Middle frontal gyrus (tissue), 1 donor: ENCODE measurements at regions not wholly inside any gene's neighbourhood (a gene's known extent, or its start where the extent isn't known, plus 50 kb on each side); places are given as distances from the start of the nearest gene placed in this dataset.
"Not testable (repeated sequence)": the region's sequence is repeated elsewhere in the genome, so short reads cannot be mapped to it uniquely, and the experiment has no call there.

Experiments used
- DNase-seq: peaks from one replicate; pipeline ENCODE4 v3.0.0-alpha.2; 2015; ENCODE audit warnings: low spot score; ENCODE audit errors: extremely low spot score

DNA sequence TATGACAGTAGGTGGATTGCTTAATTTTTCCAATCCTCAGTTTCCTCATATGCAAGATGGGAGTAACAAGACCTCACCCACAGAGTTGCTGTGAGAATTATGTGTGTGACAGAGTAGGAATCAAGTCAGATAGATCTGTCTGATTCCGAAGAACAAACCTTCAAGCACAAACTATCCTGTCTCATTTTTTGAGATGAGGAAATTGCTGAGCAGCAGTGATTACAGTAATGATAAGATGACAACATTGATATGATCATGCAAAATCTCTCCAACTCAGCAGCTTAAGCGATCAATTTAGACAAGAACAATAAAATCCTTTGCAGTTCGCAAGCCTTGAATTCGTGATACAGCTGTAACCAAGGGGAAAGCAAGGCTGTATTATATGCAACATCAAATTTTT is 474.1 kb downstream of the OMA1 start:
- DNase-seq: no peak

- DNase-seq: no peak
These were observed 479.4 kb downstream of the OMA1 start for GRCh38 chr1:58067082-58067481.

DNA sequence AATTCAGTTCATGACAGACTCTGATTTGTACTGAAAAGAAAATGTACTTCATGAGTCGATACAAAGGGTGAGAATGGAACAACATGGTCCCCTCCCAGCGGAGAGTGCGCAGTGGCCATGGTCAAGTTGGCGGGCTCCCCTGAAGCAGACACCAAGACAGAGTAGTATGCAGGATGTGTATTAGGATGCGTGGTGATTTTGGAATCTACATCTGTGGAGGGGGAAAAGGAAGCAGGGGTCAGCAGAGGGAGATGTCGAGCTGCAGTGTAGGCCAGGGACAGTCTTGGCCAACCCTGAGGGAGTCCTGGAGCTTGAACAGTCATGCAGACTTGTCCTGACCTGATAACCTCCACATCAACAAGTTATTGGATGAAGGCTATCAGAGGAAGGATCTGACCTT is 481.0 kb downstream of the OMA1 start:
- no peak for DNase-seq

- no peak for DNase-seq
These were observed 482.4 kb downstream of the OMA1 start for GRCh38 chr1:58064166-58064565.

- DNase-seq: no peak
These were observed 483.4 kb downstream of the OMA1 start for GRCh38 chr1:58063095-58063494.

DNA sequence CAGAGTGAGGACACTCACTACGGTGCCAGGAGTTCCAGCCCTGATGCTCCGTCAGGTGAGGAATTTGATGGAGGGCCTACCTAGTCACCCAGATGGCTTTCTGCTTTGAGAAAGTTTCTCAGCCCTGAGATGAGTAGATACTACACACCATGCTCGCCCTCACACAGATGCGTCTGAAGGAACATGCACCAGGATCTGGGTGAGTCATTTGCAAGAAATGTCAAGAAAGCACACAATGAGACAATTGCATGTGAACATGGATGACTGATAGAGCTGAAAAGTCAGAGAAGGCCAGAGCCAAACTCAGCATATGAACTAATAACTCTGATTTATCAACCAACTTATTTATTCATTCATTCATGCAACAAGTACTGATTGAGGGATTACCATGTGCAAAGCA is 483.9 kb downstream of the OMA1 start:
- no peak for DNase-seq

GRCh38 chr1:58060559-58061170 is 485.9 kb downstream of the OMA1 start:
- DNase-seq: no peak

GRCh38 chr1:58059789-58060188 is 486.7 kb downstream of the OMA1 start:
- no peak for DNase-seq

DNA sequence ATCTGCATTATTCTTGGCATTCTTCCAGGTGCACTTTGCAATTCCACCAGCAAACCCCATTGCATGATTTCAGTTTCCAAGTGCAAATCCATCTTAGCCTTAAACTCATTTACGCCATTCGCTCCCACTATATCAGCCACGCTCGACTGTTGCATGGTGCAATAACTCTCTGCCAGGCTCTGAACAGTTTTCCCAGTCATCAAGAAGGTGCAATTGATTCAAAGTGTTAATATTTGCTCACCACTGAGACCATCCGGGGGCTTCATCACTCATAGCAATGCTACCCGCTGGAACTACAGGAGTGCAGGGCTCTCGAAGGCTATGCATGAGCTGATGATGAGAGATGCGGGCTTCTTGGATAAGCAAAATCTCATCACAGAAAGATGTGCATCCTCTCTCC is 488.2 kb downstream of the OMA1 start:
- DNase-seq: no peak

DNA sequence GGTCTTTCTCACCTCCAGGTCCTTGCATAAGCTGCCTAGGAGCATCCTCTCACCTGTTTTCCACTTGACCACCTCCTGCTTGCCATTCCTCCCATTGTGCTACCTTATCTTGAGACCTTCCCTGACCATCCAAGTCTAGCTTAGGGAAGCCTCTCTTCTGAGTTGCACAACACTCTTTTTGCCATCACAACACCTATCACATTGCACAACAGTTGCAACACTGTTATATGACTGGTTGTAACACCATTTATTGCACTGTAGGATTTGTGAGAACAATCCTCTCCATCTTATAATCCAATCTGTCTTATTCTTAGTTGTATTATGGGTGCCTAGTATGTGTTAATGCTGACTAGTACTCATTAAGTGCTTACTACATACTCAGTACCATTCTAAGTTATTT is 488.7 kb downstream of the OMA1 start:
- DNase-seq: no peak

DNA sequence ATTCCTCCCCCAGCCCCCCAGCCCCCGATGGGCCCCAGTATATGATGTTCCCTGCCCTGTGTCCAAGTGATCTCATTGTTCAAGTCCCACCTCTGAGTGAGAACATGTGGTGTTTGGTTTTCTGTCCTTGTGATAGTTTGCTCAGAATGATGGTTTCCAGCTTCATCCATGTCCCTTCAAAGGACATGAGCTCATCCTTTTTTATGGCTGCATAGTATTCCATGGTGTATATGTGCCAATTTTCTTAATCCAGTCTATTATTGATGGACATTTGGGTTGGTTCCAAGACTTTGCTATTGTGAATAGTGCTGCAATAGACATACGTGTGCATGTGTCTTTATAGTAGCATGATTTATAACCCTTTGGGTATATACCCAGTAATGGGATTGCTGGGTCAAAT is 495.3 kb downstream of the OMA1 start:
- not testable (repeated sequence) for DNase-seq

- DNase-seq: no peak
These were observed 499.2 kb downstream of the OMA1 start for GRCh38 chr1:58047265-58047858.

DNA sequence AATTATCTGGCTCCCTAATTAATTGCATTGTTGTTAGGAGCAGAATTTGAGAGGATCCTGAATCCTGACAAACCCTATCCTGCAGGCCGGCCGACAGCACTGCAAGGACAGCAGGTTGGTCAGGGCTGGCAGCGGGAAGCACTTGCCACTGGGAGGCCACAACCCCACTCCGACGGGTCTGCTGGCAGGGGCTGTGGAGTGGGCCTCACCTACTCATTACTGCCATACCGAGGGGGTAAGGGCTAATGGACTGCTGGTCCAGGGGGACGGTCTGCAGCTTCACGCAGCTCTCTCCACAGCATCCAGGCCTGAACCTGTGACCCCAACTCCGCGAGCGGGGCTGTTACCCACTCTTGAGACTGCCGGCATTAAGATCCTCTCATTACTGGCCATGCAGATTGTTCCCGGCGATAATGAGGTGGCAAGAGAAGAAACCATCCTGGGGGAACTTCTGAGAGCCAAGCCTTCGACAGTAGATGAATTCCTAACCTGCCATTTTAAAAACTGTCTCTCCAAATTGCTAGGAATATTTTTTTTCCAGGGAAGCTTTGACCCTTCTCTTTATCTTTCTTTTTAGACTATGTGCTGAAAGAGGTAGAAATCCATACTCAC is 501.3 kb downstream of the OMA1 start:
- no peak for DNase-seq

DNA sequence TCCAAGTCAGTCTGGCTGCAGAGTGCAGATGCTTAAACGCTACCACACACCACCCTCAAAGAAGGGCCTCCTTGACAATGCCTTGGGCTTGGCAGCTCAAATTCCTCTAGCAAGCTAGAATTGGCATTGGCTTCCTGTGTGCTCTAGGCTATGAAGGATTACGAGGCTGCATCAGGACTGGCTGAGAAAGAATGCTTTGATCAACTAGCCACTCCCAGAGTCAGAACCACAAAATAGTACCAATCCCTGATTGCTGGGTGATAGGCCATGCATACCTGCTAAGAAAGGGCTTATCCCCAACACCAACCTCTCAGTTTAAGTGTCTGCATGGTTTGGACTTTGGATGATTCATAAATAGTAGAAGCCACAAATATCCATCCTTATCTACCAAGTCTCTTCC is 504.9 kb downstream of the OMA1 start:
- no peak for DNase-seq

- DNase-seq: no peak
These were observed 508.0 kb downstream of the OMA1 start for GRCh38 chr1:58038574-58038973.

DNA sequence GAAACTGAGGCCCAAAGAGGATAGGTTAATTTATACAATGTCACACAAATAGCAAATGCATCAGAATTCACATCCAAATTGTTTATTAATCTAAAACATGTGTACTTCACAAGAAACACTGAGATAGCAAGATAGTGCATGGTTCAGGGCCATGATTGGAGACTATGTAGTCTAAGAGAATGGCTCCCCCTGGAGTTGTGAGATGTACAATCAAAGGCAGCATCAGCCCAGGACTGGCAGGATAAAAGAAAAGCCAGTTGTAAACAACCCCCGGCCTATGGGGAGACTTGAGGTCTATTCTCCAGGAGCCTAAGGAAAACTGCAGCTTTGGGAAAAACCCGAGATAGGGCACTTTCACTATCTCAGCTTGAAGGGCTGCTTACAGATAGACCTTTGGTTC is 511.0 kb downstream of the OMA1 start:
- no peak for DNase-seq

GRCh38 chr1:58033311-58033710 is 513.2 kb downstream of the OMA1 start:
- DNase-seq: no peak

GRCh38 chr1:58032611-58033073 is 513.9 kb downstream of the OMA1 start:
- no peak for DNase-seq

DNA sequence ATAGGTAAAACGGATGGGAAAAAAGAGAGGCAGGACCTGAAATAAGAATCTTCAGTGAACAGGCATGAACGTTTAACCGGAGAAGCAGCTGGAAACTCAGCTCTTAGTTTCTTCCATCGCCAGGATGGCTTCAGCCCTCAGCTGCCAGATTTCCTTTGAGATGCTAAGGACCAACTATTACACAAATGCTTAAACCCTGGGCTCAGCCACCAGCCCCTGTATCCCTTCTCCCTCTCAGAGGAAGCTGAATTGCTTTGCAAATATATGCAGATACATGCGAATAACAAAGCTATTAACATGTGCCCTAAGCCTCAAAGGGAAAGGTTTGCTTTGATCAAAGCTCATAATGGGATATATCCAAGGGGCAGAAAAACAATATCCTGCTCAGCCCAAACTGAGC is 515.1 kb downstream of the OMA1 start:
- DNase-seq: no peak

DNA sequence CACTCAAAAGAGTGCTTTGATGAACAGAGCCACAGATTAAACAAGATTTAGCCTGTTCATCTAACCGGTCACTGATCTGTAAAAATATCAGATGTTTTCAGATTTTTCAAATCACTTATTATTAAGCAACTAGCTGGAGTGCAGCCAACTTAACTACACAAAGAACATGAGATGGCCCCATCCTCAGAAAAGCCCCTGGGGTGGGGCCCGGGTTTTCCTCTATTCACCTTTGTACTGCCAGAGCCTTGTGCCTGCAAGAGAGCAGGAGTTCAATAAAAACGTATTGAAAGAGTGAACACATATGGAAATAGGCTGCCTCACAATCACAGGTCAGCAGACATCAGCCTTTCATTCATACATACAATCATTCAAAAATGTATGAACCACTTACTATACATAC is 516.1 kb downstream of the OMA1 start:
- DNase-seq: no peak

DNA sequence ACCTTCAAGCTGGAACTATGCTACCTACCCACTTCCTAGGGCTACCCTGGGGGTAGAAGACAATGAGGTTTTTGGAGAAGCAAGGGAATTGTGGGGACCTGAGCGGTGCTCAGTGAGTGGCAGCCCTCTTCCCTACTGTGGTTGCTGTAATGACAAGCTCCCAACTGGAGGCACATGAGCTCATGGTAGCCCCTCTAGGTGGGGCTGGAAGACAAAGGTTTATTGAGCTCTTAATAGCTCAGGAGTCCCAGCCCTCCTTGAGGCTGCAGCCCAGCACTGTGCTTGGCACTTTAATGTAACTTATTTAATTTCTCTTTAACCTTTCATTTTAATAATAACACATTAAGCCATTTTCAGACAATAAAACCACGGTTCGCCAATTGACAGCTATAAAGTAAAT is 528.9 kb downstream of the OMA1 start:
- DNase-seq: no peak

DNA sequence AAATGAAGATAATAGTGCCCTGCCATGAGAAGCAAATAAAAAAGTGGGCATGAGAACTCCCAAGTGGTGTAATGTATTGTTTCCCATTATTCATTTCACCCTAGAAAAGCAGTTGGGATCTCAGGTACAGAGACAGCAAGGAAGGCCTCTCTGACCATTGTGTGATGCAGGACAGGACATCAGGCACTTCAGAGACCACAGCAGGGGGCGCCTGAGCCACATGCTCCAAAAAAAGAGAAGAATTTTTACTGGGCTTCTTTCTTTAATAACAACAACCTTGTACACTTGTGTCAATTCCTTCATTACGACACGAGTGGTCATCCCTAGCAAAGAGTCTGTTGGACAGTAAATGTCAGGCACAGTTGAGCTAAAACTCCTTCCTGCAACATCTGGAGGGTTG is 533.3 kb downstream of the OMA1 start:
- no peak for DNase-seq

- no peak for DNase-seq
These were observed 534.5 kb downstream of the OMA1 start for GRCh38 chr1:58011978-58012377.
